HEK293 (cell line): ENCODE measurements at regions not wholly inside any gene's neighbourhood (a gene's known extent, or its start where the extent isn't known, plus 50 kb on each side); places are given as distances from the start of the nearest gene placed in this dataset.

Experiments
- CTCF ChIA-PET: fragments of 350-600 bp; formaldehyde crosslinking; extraction: SDS; loops from one replicate; lab custom pipeline; 2021; ENCODE audit warnings: antibody characterized with exemption; lab: Yijun Ruan, JAX
- POLR2A ChIA-PET: fragments of 300-600 bp; formaldehyde crosslinking; extraction: SDS; loops from one replicate; lab custom pipeline; 2020; ENCODE audit warnings: antibody characterized with exemption, inconsistent platforms; lab: Yijun Ruan, JAX
- H3K27ac ChIP-seq: fragments of 200-500 bp; sonication (Bioruptor generic); 2 replicates; pipeline ENCODE4 v1.5.1; 2014; ENCODE audit warnings: low read depth, low read length, control low read depth, inconsistent platforms; ENCODE audit errors: extremely low read depth
- H3K36me3 ChIP-seq, 2 experiments: fragments of 200-500 bp in 1 of 2; sonication (Bioruptor generic) in 1 of 2; 1 replicate in 1 of 2; 2 replicates in 1 of 2; pipeline ENCODE4 v1.5.1; 2014 to 2017; ENCODE audit warnings: inconsistent platforms in 2 of 2, low read length in 2 of 2; ENCODE audit not compliant: control insufficient read depth in 2 of 2, insufficient read depth in 1 of 2
- H3K4me1 ChIP-seq: fragments of 200-500 bp; sonication (Bioruptor generic); 2 replicates; pipeline ENCODE4 v1.5.1; 2014; ENCODE audit warnings: mild to moderate bottlenecking, low read length, inconsistent platforms; ENCODE audit not compliant: control insufficient read depth, insufficient read depth
- H3K4me3 ChIP-seq: 2 replicates; pipeline ENCODE4 v1.5.1; 2011; ENCODE audit warnings: low read depth, mild to moderate bottlenecking, control low read depth, low read length, moderate library complexity
- H3K9me3 ChIP-seq: fragments of 200-500 bp; sonication (Bioruptor generic); 2 replicates; pipeline ENCODE4 v1.5.1; 2014; ENCODE audit warnings: low read depth, low read length, inconsistent platforms; ENCODE audit not compliant: control insufficient read depth, insufficient read depth
- KLF7 ChIP-seq: fragments of 450-650 bp; formaldehyde crosslinking; IDR thresholded peaks from 2 replicates; pipeline ENCODE4 v1.5.1; 2016; ENCODE audit warnings: missing biosample characterization, missing genetic modification characterization, borderline replicate concordance
- PRDM1 ChIP-seq: fragments of 450-650 bp; formaldehyde crosslinking; IDR thresholded peaks from 2 replicates; pipeline ENCODE4; 2016; ENCODE audit warnings: missing biosample characterization, missing genetic modification characterization
- YY2 ChIP-seq: fragments of 450-650 bp; formaldehyde crosslinking; IDR thresholded peaks from 2 replicates; pipeline ENCODE4 v1.5.1; 2016; ENCODE audit warnings: missing biosample characterization, missing genetic modification characterization
- ZNF10 ChIP-seq: fragments of 450-650 bp; formaldehyde crosslinking; IDR thresholded peaks from 2 replicates; pipeline ENCODE4 v1.5.1; 2017; ENCODE audit warnings: missing biosample characterization, missing genetic modification characterization
- ZNF114 ChIP-seq: fragments of 450-650 bp; formaldehyde crosslinking; IDR thresholded peaks from 2 replicates; pipeline ENCODE4 v1.5.0; 2017; ENCODE audit warnings: missing biosample characterization, missing genetic modification characterization
- ZNF140 ChIP-seq: fragments of 450-650 bp; formaldehyde crosslinking; IDR thresholded peaks from 2 replicates; pipeline ENCODE4 v1.5.1; 2016; ENCODE audit warnings: missing biosample characterization, missing genetic modification characterization
- ZNF335 ChIP-seq: fragments of 450-650 bp; formaldehyde crosslinking; conservative IDR thresholded peaks from 2 replicates; pipeline ENCODE4 v1.5.1; 2016; ENCODE audit warnings: missing biosample characterization, missing genetic modification characterization
- ZNF362 ChIP-seq: fragments of 450-650 bp; formaldehyde crosslinking; IDR thresholded peaks from 2 replicates; pipeline ENCODE4 v1.5.1; 2016; ENCODE audit warnings: missing biosample characterization, missing genetic modification characterization
- ZNF433 ChIP-seq: fragments of 450-650 bp; formaldehyde crosslinking; IDR thresholded peaks from 2 replicates; pipeline ENCODE4 v1.5.1; 2016; ENCODE audit warnings: missing biosample characterization, missing genetic modification characterization, low read depth
- ZNF610 ChIP-seq: fragments of 450-650 bp; formaldehyde crosslinking; IDR thresholded peaks from 2 replicates; pipeline ENCODE4 v1.5.1; 2016; ENCODE audit warnings: missing biosample characterization, missing genetic modification characterization, borderline replicate concordance
- ZNF660 ChIP-seq: fragments of 450-650 bp; IDR thresholded peaks from 2 replicates; pipeline ENCODE4 v1.5.1; 2018; ENCODE audit warnings: missing biosample characterization, mild to moderate bottlenecking, missing genetic modification characterization
- TF ChIP-seq, protein P1 (sequence below): IDR thresholded peaks from 2 replicates; pipeline ENCODE4 v1.6.1; 2011; ENCODE audit warnings: mild to moderate bottlenecking, low read depth, low read length, borderline replicate concordance
- TF ChIP-seq, protein P2 (sequence below): fragments of 450-650 bp; formaldehyde crosslinking; IDR thresholded peaks from 2 replicates; pipeline ENCODE4 v1.5.1; 2016; ENCODE audit warnings: missing biosample characterization, missing genetic modification characterization

GRCh38 chr18:51686590-51686989 lies 489.1 kb upstream of the MEX3C start:
- Histone ChIP-seq H3K9me3 (no peaks in the 10 kb centered on the region), H3K4me3 (no peak overlapping the region), H3K36me3 (no peaks in the 10 kb centered on the region), H3K27ac (no peak overlapping the region), H3K4me1 (no peaks in the 10 kb centered on the region)
- CTCF ChIA-PET = interaction anchor here (2.2 kb wide), 1 partner anchor 18 kb away, joined by 8 read pairs; no protein-coding TSS in a partner anchor
- no peak for TF ChIP-seq YY2 (tag by site-specific recombination)
- TF ChIP-seq, protein P1, sequence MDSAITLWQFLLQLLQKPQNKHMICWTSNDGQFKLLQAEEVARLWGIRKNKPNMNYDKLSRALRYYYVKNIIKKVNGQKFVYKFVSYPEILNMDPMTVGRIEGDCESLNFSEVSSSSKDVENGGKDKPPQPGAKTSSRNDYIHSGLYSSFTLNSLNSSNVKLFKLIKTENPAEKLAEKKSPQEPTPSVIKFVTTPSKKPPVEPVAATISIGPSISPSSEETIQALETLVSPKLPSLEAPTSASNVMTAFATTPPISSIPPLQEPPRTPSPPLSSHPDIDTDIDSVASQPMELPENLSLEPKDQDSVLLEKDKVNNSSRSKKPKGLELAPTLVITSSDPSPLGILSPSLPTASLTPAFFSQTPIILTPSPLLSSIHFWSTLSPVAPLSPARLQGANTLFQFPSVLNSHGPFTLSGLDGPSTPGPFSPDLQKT = no peak
- no peak for TF ChIP-seq ZNF433 (tag by site-specific recombination)
- no peak for TF ChIP-seq PRDM1
- TF ChIP-seq ZNF610 (tag by site-specific recombination) = no peak
- no peak for TF ChIP-seq ZNF10 (tag by site-specific recombination)
- no peak for TF ChIP-seq ZNF114 (tag by site-specific recombination)
- POLR2A ChIA-PET = no interaction called here

GRCh38 chr18:51687845-51688585 lies 490.5 kb upstream of the MEX3C start:
- no peak for TF ChIP-seq KLF7 (tag by site-specific recombination)
- TF ChIP-seq ZNF362 (tag by site-specific recombination) = no peak
- Histone ChIP-seq H3K9me3 (no peaks in the 10 kb centered on the region), H3K27ac (no peak overlapping the region), H3K36me3 (no peaks in the 10 kb centered on the region), H3K4me3 (no peak overlapping the region), H3K4me1 (no peaks in the 10 kb centered on the region)
- POLR2A ChIA-PET = no interaction called here
- CTCF ChIA-PET = interaction anchor here (0.8 to 2.2 kb wide), 2 partner anchors 19 to 601 kb away, joined by 3 to 8 read pairs; no protein-coding TSS in a partner anchor

DNA sequence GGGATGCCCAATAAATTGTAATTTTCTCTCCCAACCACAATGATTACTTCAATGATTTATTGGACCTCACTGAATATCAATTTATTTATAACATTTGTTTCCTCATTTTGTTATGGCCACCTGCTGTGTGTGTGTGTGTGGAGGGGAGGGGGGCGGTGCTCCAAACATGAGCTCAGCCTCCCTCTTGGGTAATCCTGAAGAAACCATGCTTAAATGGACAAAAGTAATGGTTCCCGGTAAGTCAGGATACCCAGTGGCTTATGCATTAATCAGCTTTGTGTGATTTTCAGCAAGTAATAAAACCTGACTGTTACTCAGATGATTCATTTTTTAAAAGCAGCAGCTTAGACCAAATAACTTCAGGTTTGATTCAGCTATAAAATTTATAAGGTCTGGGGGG lies 495.1 kb upstream of the MEX3C start:
- H3K4me3 ChIP-seq = no peak overlapping the region
- no peaks in the 10 kb centered on the region for H3K4me1 ChIP-seq
- H3K9me3 ChIP-seq = no peaks in the 10 kb centered on the region
- no peak for TF ChIP-seq ZNF335 (tag by site-specific recombination)
- no peak for TF ChIP-seq ZNF660 (tag by site-specific recombination)
- no peak for TF ChIP-seq ZNF140 (tag by site-specific recombination)
- TF ChIP-seq, protein P2, sequence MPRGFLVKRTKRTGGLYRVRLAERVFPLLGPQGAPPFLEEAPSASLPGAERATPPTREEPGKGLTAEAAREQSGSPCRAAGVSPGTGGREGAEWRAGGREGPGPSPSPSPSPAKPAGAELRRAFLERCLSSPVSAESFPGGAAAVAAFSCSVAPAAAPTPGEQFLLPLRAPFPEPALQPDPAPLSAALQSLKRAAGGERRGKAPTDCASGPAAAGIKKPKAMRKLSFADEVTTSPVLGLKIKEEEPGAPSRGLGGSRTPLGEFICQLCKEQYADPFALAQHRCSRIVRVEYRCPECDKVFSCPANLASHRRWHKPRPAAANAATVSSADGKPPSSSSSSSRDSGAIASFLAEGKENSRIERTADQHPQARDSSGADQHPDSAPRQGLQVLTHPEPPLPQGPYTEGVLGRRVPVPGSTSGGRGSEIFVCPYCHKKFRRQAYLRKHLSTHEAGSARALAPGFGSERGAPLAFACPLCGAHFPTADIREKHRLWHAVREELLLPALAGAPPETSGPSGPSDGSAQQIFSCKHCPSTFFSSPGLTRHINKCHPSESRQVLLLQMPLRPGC (tag by site-specific recombination) = no peak
- TF ChIP-seq, all 188 proteins: peak for 0
- POLR2A ChIA-PET = no interaction called here
- CTCF ChIA-PET = no interaction called here
- Histone ChIP-seq H3K36me3 (no peaks in the 10 kb centered on the region), H3K27ac (no peak overlapping the region)
